DOHH2 (cell line): ENCODE measurements at regions not wholly inside any gene's neighbourhood (a gene's known extent, or its start where the extent isn't known, plus 50 kb on each side); places are given as distances from the start of the nearest gene placed in this dataset.

ENCODE experiments used
- H3F3A ChIP-seq: fragments of 200-600 bp; sonication (generic), shearing (Covaris generic); 2 replicates; pipeline ENCODE4 v1.6.0; 2016; ENCODE audit warnings: antibody characterized with exemption, mild to moderate bottlenecking; ENCODE audit not compliant: control insufficient read depth, insufficient read depth
- H3K27ac ChIP-seq: fragments of 200-600 bp; sonication (generic); 2 replicates; pipeline ENCODE4 v1.5.1; 2014; ENCODE audit warnings: low read depth, mild to moderate bottlenecking, low read length, moderate library complexity
- H3K27me3 ChIP-seq: fragments of 200-600 bp; sonication (generic); 2 replicates; pipeline ENCODE4 v1.6.1; 2014; ENCODE audit warnings: mild to moderate bottlenecking, low read length, mixed read lengths; ENCODE audit not compliant: control insufficient read depth
- H3K36me3 ChIP-seq: fragments of 200-600 bp; sonication (generic); 2 replicates; pipeline ENCODE4 v1.6.1; 2014; ENCODE audit warnings: mild to moderate bottlenecking, low read length, moderate library complexity, mixed read lengths; ENCODE audit not compliant: control insufficient read depth
- H3K4me1 ChIP-seq: fragments of 200-600 bp; sonication (generic); 2 replicates; pipeline ENCODE4 v1.6.1; 2014; ENCODE audit warnings: mild to moderate bottlenecking, low read length, mixed read lengths; ENCODE audit not compliant: control insufficient read depth
- H3K4me2 ChIP-seq: fragments of 200-600 bp; sonication (generic); 2 replicates; pipeline ENCODE4 v1.6.0; 2014; ENCODE audit warnings: mild to moderate bottlenecking, low read length, moderate library complexity
- H3K4me3 ChIP-seq: fragments of 200-600 bp; sonication (generic); 2 replicates; pipeline ENCODE4 v1.5.1; 2014; ENCODE audit warnings: mild to moderate bottlenecking, low read length, mixed read lengths
- H3K79me2 ChIP-seq: fragments of 200-600 bp; sonication (generic); 2 replicates; pipeline ENCODE4 v1.6.1; 2014; ENCODE audit warnings: mild to moderate bottlenecking, low read length, mixed read lengths; ENCODE audit not compliant: control insufficient read depth
- H3K9me2 ChIP-seq: fragments of 200-600 bp; sonication (generic); replicated peaks from 2 replicates; pipeline ENCODE4 v1.6.1; 2014; ENCODE audit warnings: mild to moderate bottlenecking, low read length, mixed read lengths; ENCODE audit not compliant: control insufficient read depth
- H3K9me3 ChIP-seq: fragments of 200-600 bp; sonication (generic); 2 replicates; pipeline ENCODE4 v1.6.1; 2014; ENCODE audit warnings: antibody characterized with exemption, low read length, mixed read lengths; ENCODE audit not compliant: control insufficient read depth, insufficient read depth
- H4K20me1 ChIP-seq: fragments of 200-600 bp; sonication (generic); 2 replicates; pipeline ENCODE4 v1.6.0; 2014; ENCODE audit warnings: low read depth, mild to moderate bottlenecking, antibody characterized with exemption, low read length, moderate library complexity; ENCODE audit not compliant: control insufficient read depth, insufficient read depth
- EZH2phosphoT487 ChIP-seq: fragments of 200-600 bp; sonication (generic); IDR thresholded peaks from 2 replicates; pipeline ENCODE4 v1.6.1; 2017; ENCODE audit warnings: borderline replicate concordance, mild to moderate bottlenecking, antibody characterized with exemption, low read length, moderate library complexity, mixed read lengths
- TF ChIP-seq, protein P1 (sequence below): fragments of 200-600 bp; sonication (generic); IDR thresholded peaks from one replicate; pipeline ENCODE4 v1.5.1; 2014; ENCODE audit warnings: antibody characterized with exemption, mild to moderate bottlenecking, low read depth, low read length; ENCODE audit not compliant: poor library complexity, severe bottlenecking

DNA sequence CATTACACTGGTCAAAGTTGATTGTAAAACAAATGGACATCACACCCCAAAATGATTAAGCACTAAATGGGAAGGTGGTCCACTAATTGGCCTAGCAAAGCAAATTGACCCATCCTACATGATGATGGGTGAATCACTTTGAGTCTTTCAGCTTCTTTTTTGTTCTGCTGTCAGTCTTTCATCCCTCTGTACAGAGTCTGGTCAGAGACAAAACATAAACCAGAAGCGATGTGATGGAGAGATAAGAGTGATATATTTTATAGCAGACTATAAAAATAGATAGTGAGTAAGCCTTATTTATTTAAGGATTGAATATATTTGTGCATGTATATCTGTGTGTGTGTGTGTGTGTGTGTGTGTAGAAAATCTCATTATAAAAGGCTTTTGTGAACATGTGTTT, 618.4 kb upstream of the SOX9 start:
- TF ChIP-seq EZH2phosphoT487: no peak
- TF ChIP-seq, protein P1, sequence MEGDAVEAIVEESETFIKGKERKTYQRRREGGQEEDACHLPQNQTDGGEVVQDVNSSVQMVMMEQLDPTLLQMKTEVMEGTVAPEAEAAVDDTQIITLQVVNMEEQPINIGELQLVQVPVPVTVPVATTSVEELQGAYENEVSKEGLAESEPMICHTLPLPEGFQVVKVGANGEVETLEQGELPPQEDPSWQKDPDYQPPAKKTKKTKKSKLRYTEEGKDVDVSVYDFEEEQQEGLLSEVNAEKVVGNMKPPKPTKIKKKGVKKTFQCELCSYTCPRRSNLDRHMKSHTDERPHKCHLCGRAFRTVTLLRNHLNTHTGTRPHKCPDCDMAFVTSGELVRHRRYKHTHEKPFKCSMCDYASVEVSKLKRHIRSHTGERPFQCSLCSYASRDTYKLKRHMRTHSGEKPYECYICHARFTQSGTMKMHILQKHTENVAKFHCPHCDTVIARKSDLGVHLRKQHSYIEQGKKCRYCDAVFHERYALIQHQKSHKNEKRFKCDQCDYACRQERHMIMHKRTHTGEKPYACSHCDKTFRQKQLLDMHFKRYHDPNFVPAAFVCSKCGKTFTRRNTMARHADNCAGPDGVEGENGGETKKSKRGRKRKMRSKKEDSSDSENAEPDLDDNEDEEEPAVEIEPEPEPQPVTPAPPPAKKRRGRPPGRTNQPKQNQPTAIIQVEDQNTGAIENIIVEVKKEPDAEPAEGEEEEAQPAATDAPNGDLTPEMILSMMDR: no peak
- no peaks in the 10 kb centered on the region for H3K79me2 ChIP-seq
- no peaks in the 10 kb centered on the region for H3K9me2 ChIP-seq
- H3K4me1 ChIP-seq: no peaks in the 10 kb centered on the region
- H3F3A ChIP-seq: no peaks in the 10 kb centered on the region
- no peaks in the 10 kb centered on the region for H3K9me3 ChIP-seq
- no peak overlapping the region for H3K4me2 ChIP-seq
- no peaks in the 10 kb centered on the region for H4K20me1 ChIP-seq
- H3K27ac ChIP-seq: no peak overlapping the region
- no peaks in the 10 kb centered on the region for H3K36me3 ChIP-seq
- H3K4me3 ChIP-seq: no peak overlapping the region
- no peaks in the 10 kb centered on the region for H3K27me3 ChIP-seq

DNA sequence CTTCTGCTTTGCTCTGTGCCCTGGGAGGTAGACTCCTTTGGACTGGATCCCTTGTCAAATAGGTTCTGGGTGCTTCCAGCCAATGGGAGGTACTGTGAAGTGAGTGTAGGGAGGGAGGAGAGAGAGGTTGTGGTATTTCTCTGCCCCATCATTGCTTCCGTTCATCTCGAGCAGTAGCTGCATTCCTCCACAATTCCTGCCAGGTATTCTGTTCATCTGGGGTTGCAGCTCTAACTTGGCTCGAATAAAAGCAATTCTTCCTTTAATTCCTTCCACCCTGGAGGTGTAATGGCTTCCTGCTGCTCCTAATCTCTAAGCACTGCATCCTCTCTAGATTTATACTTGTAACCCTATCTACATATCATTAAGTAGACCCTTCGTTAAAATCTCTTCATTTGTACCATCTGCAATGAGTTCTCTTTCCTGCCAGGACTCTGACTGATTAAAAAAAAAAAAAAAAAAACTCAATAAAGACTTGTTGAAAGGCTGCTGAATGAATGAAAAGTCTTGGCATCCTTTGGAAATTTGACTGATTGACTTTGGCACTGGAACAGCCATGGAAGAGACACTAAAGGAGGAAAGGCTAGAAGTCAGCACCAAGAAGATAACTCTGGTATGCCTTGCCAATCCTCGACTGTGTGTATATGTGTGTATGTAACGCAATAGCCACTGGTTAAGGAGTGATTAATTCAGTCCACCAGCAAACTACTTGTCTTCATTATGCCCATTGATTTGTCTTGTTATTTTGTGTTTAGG, 616.9 kb upstream of the SOX9 start:
- Histone ChIP-seq H3K9me2 (no peaks in the 10 kb centered on the region), H3K4me2 (no peak overlapping the region), H3K27me3 (no peaks in the 10 kb centered on the region), H3K36me3 (no peaks in the 10 kb centered on the region), H3F3A (no peaks in the 10 kb centered on the region), H3K79me2 (no peaks in the 10 kb centered on the region), H3K4me3 (no peak overlapping the region), H4K20me1 (no peaks in the 10 kb centered on the region), H3K4me1 (no peaks in the 10 kb centered on the region), H3K9me3 (no peaks in the 10 kb centered on the region), H3K27ac (no peak overlapping the region)
- TF ChIP-seq EZH2phosphoT487: no peak
- TF ChIP-seq, protein P1: no peak

DNA sequence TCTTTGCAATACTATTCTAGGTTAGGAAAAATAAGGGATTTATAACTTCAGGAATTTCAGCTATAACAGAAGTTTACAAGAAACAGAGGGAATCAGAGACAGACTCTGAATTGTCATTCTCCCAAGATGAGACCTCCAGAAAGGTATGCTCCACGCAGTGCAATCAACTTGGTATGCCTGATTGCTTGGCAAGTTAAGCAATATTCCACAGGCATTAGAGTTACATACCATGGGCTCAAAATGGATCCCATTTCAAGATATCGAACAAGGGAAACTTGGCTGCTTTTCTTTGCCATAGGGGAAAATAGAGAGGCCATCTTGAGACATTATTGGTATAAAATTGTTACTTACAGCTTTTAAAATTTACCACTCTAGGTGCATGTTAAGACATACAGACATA, 615.6 kb upstream of the SOX9 start:
- H3F3A ChIP-seq: no peaks in the 10 kb centered on the region
- TF ChIP-seq EZH2phosphoT487: no peak
- TF ChIP-seq, protein P1: no peak
- no peak overlapping the region for H3K4me3 ChIP-seq
- no peaks in the 10 kb centered on the region for H3K9me3 ChIP-seq
- no peaks in the 10 kb centered on the region for H3K36me3 ChIP-seq
- H3K9me2 ChIP-seq: no peaks in the 10 kb centered on the region
- no peak overlapping the region for H3K4me2 ChIP-seq
- H3K27me3 ChIP-seq: no peaks in the 10 kb centered on the region
- no peak overlapping the region for H3K27ac ChIP-seq
- H3K4me1 ChIP-seq: no peaks in the 10 kb centered on the region
- H3K79me2 ChIP-seq: no peaks in the 10 kb centered on the region
- H4K20me1 ChIP-seq: no peaks in the 10 kb centered on the region
